ENCODE measurements at regions not wholly inside any gene's neighbourhood (a gene's known extent, or its start where the extent isn't known, plus 50 kb on each side); places are given as distances from the start of the nearest gene placed in this dataset.
"Not testable (repeated sequence)": the region's sequence is repeated elsewhere in the genome, so short reads cannot be mapped to it uniquely, and the experiment has no call there.

- H3K4me3 ChIP-seq (ENCODE audit: low read depth, low read length), result no peak overlapping the region
- peaks cover 10% of the 10 kb centered on the region for H3K36me3 ChIP-seq (replicated peaks)
- no peaks in the 10 kb centered on the region for H3K27me3 ChIP-seq (replicated peaks)
- no peak for TF ChIP-seq CTCF (IDR thresholded peaks at IDR 0.05; ENCODE audit: low read depth, low read length, missing control alignments)
- in situ Hi-C loops (cut with HindIII; ENCODE audit: low pct_ligation_motif_present, low sequenced_read_pairs), result no loop called here
- H3K27ac ChIP-seq, result no peak overlapping the region
- DNase-seq, result no peak
Measured at GRCh38 chr9:110093871-110094270, 114.1 kb downstream of the C9orf152 start.

GRCh38 chr9:110095161-110095595, 112.8 kb downstream of the C9orf152 start:
- TF ChIP-seq CTCF (IDR thresholded peaks at IDR 0.05; ENCODE audit: low read depth, low read length, missing control alignments), result no peak

GRCh38 chr9:110095776-110096175, 112.2 kb downstream of the C9orf152 start:
- Histone ChIP-seq H3K36me3 (replicated peaks) (peaks cover 10% of the 10 kb centered on the region), H3K4me3 (ENCODE audit: low read depth, low read length) (no peak overlapping the region), H3K27me3 (replicated peaks) (no peaks in the 10 kb centered on the region), H3K27ac (peak overlapping the region; percentile 58)
- TF ChIP-seq CTCF (IDR thresholded peaks at IDR 0.05; ENCODE audit: low read depth, low read length, missing control alignments), result no peak
- in situ Hi-C loops (cut with HindIII; ENCODE audit: low pct_ligation_motif_present, low sequenced_read_pairs), result no loop called here
- DNase-seq, result peak; percentile 64

More at GRCh38 chr9:110095161-110095595, 112.8 kb downstream of the C9orf152 start:
- Histone ChIP-seq H3K36me3 (replicated peaks) (peaks cover 10% of the 10 kb centered on the region), H3K27ac (peak overlapping the region; percentile 58), H3K4me3 (ENCODE audit: low read depth, low read length) (no peak overlapping the region), H3K27me3 (replicated peaks) (no peaks in the 10 kb centered on the region)
- in situ Hi-C loops (cut with HindIII; ENCODE audit: low pct_ligation_motif_present, low sequenced_read_pairs), result no loop called here
- DNase-seq, result peak; percentile 69

- in situ Hi-C loops (cut with HindIII; ENCODE audit: low pct_ligation_motif_present, low sequenced_read_pairs); DNase-seq; H3K27me3 ChIP-seq (replicated peaks); H3K4me3 ChIP-seq (ENCODE audit: low read depth, low read length): not testable (repeated sequence)
- Histone ChIP-seq H3K36me3 (replicated peaks) (peaks cover 14% of the 10 kb centered on the region), H3K27ac (peak overlapping the region; percentile 58)
Measured at GRCh38 chr9:110096674-110097073, 111.3 kb downstream of the C9orf152 start.

GRCh38 chr9:110099236-110100095, 108.5 kb downstream of the C9orf152 start:
- peaks cover 21% of the 10 kb centered on the region for H3K36me3 ChIP-seq (replicated peaks)
- peak; percentile 39 for DNase-seq
- TF ChIP-seq CTCF (IDR thresholded peaks at IDR 0.05; ENCODE audit: low read depth, low read length, missing control alignments), result no peak
- in situ Hi-C loops (cut with HindIII; ENCODE audit: low pct_ligation_motif_present, low sequenced_read_pairs), result no loop called here
- no peak overlapping the region for H3K27ac ChIP-seq
- H3K4me3 ChIP-seq (ENCODE audit: low read depth, low read length), result no peak overlapping the region
- H3K27me3 ChIP-seq (replicated peaks), result no peaks in the 10 kb centered on the region

- H3K36me3 ChIP-seq (replicated peaks), result peaks cover 21% of the 10 kb centered on the region
- in situ Hi-C loops (cut with HindIII; ENCODE audit: low pct_ligation_motif_present, low sequenced_read_pairs), result no loop called here
- TF ChIP-seq CTCF (IDR thresholded peaks at IDR 0.05; ENCODE audit: low read depth, low read length, missing control alignments), result no peak
- H3K4me3 ChIP-seq (ENCODE audit: low read depth, low read length), result no peak overlapping the region
- H3K27me3 ChIP-seq (replicated peaks), result no peaks in the 10 kb centered on the region
- DNase-seq, result no peak
- no peak overlapping the region for H3K27ac ChIP-seq
Measured at GRCh38 chr9:110101531-110102161, 106.3 kb downstream of the C9orf152 start.
